ENCODE measurements at regions not wholly inside any gene's neighbourhood (a gene's known extent, or its start where the extent isn't known, plus 50 kb on each side); places are given as distances from the start of the nearest gene placed in this dataset.

GRCh38 chr1:29457496-29458368 is 221.4 kb downstream of the PTPRU start:
- Histone ChIP-seq H3K4me3 (no peak overlapping the region), H3K36me3 (no peaks in the 10 kb centered on the region), H3K27ac (no peak overlapping the region), H3K4me1 (ENCODE audit: insufficient read depth) (no peaks in the 10 kb centered on the region), H3K27me3 (no peaks in the 10 kb centered on the region), H3K9me3 (no peaks in the 10 kb centered on the region)
- 54 to 65% (median 60%) methylated on average over 8 of the region's 8 CpGs for WGBS, 3 donors
- intact Hi-C loops (cut with DNase I) = no loop called here
- no peak for DNase-seq
- TF ChIP-seq EP300 (IDR thresholded peaks at IDR 0.05) = no peak
- TF ChIP-seq POLR2A (IDR thresholded peaks at IDR 0.05) = no peak
- TF ChIP-seq CTCF (IDR thresholded peaks at IDR 0.05) = no peak

- TF ChIP-seq POLR2A (IDR thresholded peaks at IDR 0.05) = no peak
- TF ChIP-seq CTCF (IDR thresholded peaks at IDR 0.05) = no peak
- TF ChIP-seq EP300 (IDR thresholded peaks at IDR 0.05) = no peak
- no peaks in the 10 kb centered on the region for H3K36me3 ChIP-seq
- no peak overlapping the region for H3K4me3 ChIP-seq
- WGBS, 3 donors = 70 to 83% (median 82%) methylated on average over 4 of the region's 4 CpGs
- no peaks in the 10 kb centered on the region for H3K9me3 ChIP-seq
- H3K27me3 ChIP-seq = no peaks in the 10 kb centered on the region
- intact Hi-C loops (cut with DNase I) = no loop called here
- no peak overlapping the region for H3K27ac ChIP-seq
- H3K4me1 ChIP-seq (ENCODE audit: insufficient read depth) = no peaks in the 10 kb centered on the region
- DNase-seq = no peak
Observed at GRCh38 chr1:29456685-29457435, 220.5 kb downstream of the PTPRU start.

GRCh38 chr1:29455781-29456180 is 219.5 kb downstream of the PTPRU start:
- WGBS, 3 donors = 59 to 66% (median 60%) methylated on average over 5 of the region's 5 CpGs
- no peaks in the 10 kb centered on the region for H3K27me3 ChIP-seq
- no peak for DNase-seq
- no peak overlapping the region for H3K27ac ChIP-seq
- H3K4me3 ChIP-seq = no peak overlapping the region
- no peaks in the 10 kb centered on the region for H3K4me1 ChIP-seq (ENCODE audit: insufficient read depth)
- TF ChIP-seq CTCF (IDR thresholded peaks at IDR 0.05) = no peak
- no peak for TF ChIP-seq EP300 (IDR thresholded peaks at IDR 0.05)
- H3K36me3 ChIP-seq = no peaks in the 10 kb centered on the region
- intact Hi-C loops (cut with DNase I) = no loop called here
- no peaks in the 10 kb centered on the region for H3K9me3 ChIP-seq

GRCh38 chr1:29454616-29455380 is 218.5 kb downstream of the PTPRU start:
- DNase-seq = no peak
- H3K36me3 ChIP-seq = no peaks in the 10 kb centered on the region
- no peaks in the 10 kb centered on the region for H3K4me1 ChIP-seq (ENCODE audit: insufficient read depth)
- no peak for TF ChIP-seq POLR2A (IDR thresholded peaks at IDR 0.05)
- TF ChIP-seq CTCF (IDR thresholded peaks at IDR 0.05) = no peak
- TF ChIP-seq EP300 (IDR thresholded peaks at IDR 0.05) = no peak
- intact Hi-C loops (cut with DNase I) = no loop called here
- H3K27ac ChIP-seq = no peak overlapping the region
- no peaks in the 10 kb centered on the region for H3K9me3 ChIP-seq
- 77 to 89% (median 87%) methylated on average over 5 to 13 of the region's 13 CpGs for WGBS, 3 donors
- no peak overlapping the region for H3K4me3 ChIP-seq
- H3K27me3 ChIP-seq = no peaks in the 10 kb centered on the region

Data from ovary (tissue), 7 donors.